Thyroid gland (tissue), 4 donors: ENCODE measurements at regions not wholly inside any gene's neighbourhood (a gene's known extent, or its start where the extent isn't known, plus 50 kb on each side); places are given as distances from the start of the nearest gene placed in this dataset.

Source experiments
- POLR2A ChIP-seq, 2 donors: fragments of 450-650 bp; IDR thresholded peaks; one replicate each; pipeline ENCODE4 v1.6.1; 2017; ENCODE audit warnings: antibody characterized with exemption in 2 of 2, mild to moderate bottlenecking in 2 of 2, moderate library complexity in 1 of 2
- TF ChIP-seq, protein P1 (sequence below), 6 experiments: fragments of 200-600 bp in 3 of 6; fragments of 450-650 bp in 3 of 6; sonication (generic) in 3 of 6; IDR thresholded peaks; one replicate each; pipeline ENCODE4 v1.5.1; 2016 to 2019; ENCODE audit warnings: antibody characterized with exemption in 6 of 6, mild to moderate bottlenecking in 2 of 6, inconsistent platforms in 1 of 6, moderate library complexity in 1 of 6

DNA sequence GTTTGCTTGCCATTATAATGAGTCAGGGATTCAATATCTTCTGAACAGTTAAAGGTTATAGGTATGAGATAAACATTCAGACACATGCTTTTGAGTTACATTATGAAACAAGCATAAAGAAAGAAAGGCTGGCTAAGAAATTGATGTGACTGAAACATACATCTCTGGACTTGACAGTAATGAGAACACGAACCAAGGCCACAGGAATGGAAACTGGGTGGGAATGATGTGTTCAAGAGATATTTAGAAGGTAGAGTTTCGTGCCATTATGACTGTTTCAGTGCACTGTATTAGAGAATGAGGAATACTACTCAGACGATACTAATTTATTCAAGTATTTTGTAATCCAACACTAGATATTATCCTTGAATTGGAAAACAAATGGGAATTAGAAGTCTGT lies 332.1 kb upstream of the MAGI2 start:
- no peak for TF ChIP-seq POLR2A (IDR thresholded peaks at IDR 0.05)
- TF ChIP-seq, protein P1, sequence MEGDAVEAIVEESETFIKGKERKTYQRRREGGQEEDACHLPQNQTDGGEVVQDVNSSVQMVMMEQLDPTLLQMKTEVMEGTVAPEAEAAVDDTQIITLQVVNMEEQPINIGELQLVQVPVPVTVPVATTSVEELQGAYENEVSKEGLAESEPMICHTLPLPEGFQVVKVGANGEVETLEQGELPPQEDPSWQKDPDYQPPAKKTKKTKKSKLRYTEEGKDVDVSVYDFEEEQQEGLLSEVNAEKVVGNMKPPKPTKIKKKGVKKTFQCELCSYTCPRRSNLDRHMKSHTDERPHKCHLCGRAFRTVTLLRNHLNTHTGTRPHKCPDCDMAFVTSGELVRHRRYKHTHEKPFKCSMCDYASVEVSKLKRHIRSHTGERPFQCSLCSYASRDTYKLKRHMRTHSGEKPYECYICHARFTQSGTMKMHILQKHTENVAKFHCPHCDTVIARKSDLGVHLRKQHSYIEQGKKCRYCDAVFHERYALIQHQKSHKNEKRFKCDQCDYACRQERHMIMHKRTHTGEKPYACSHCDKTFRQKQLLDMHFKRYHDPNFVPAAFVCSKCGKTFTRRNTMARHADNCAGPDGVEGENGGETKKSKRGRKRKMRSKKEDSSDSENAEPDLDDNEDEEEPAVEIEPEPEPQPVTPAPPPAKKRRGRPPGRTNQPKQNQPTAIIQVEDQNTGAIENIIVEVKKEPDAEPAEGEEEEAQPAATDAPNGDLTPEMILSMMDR (IDR thresholded peaks at IDR 0.05), result no peak
